Peyer's patch (tissue), 4 donors: ENCODE measurements at regions not wholly inside any gene's neighbourhood (a gene's known extent, or its start where the extent isn't known, plus 50 kb on each side); places are given as distances from the start of the nearest gene placed in this dataset.

Experiments used
- CTCF ChIP-seq, 6 experiments: fragments of 450-650 bp in 4 of 6; fragments of 200-600 bp in 2 of 6; sonication (generic) in 1 of 6; IDR thresholded peaks; one replicate each; pipeline ENCODE4 v1.5.1; 2017 to 2019; ENCODE audit warnings: antibody characterized with exemption in 6 of 6, mild to moderate bottlenecking in 3 of 6, moderate library complexity in 1 of 6
- POLR2A ChIP-seq, 2 donors: fragments of 450-650 bp; IDR thresholded peaks; one replicate each; pipeline ENCODE4 v1.5.1; 2017; ENCODE audit warnings: antibody characterized with exemption in 2 of 2, mild to moderate bottlenecking in 2 of 2, moderate library complexity in 2 of 2

GRCh38 chr11:29018631-29019030, 910.4 kb downstream of the METTL15 start:
- no peak for TF ChIP-seq POLR2A (IDR thresholded peaks at IDR 0.05)
- no peak for TF ChIP-seq CTCF (IDR thresholded peaks at IDR 0.05)
